Left lung (tissue), 4 donors: ENCODE measurements at regions not wholly inside any gene's neighbourhood (a gene's known extent, or its start where the extent isn't known, plus 50 kb on each side); places are given as distances from the start of the nearest gene placed in this dataset.
A peak's percentile ranks its signal among the peaks of the same experiment; 100 is the strongest.

Experiments used
- ATAC-seq: fragments of 200-7000 bp; cut with Tn5 transposase; one replicate; pipeline ENCODE4 v1.9.1; 2020; ENCODE audit warnings: moderate library complexity
- DNase-seq, 4 donors: peaks; one replicate each; pipeline ENCODE4 v3.0.0-alpha.2; 2013 to 2020
- H3K27ac ChIP-seq, 2 donors: fragments of 200-600 bp; sonication (generic) in 1 of 2; one replicate each; pipeline versions ENCODE4 v1.5.0 to v1.8.0; 2020 to 2021
- H3K27me3 ChIP-seq, 2 donors: fragments of 200-600 bp; sonication (generic) in 1 of 2; one replicate each; pipeline versions ENCODE4 v1.5.0 to v1.8.0; 2020 to 2021
- H3K36me3 ChIP-seq, 2 donors: fragments of 200-600 bp; sonication (generic) in 1 of 2; one replicate each; pipeline versions ENCODE4 v1.5.0 to v1.8.0; 2020 to 2021
- H3K4me1 ChIP-seq, 2 donors: fragments of 200-600 bp; one replicate each; pipeline ENCODE4 v1.8.0; 2021
- H3K4me3 ChIP-seq, 2 donors: fragments of 200-600 bp; sonication (generic) in 1 of 2; one replicate each; pipeline versions ENCODE4 v1.5.0 to v1.8.0; 2020 to 2021; ENCODE audit warnings: mild to moderate bottlenecking in 1 of 2
- H3K9me3 ChIP-seq, 2 donors: fragments of 200-600 bp; sonication (generic) in 1 of 2; one replicate each; pipeline versions ENCODE4 v1.5.0 to v1.8.0; 2020 to 2021
- intact Hi-C, 2 donors: fragments of 100-400 bp; cut with DNase I; formaldehyde crosslinking; loops; one replicate each; pipeline versions ENCODE4 v1.11.2 to v1.14.2; 2022
- TF ChIP-seq, protein P1 (sequence below), 2 donors: fragments of 200-600 bp; sonication (generic) in 1 of 2; IDR thresholded peaks; one replicate each; pipeline versions ENCODE4 v1.5.0 to v1.8.0; 2021; ENCODE audit warnings: antibody characterized with exemption in 2 of 2
- donor health status: DM: no; HTN: yes; CAD: no.
- donor health status: DM: no; HTN: no; CAD: no.

GRCh38 chr1:188188317-188188716, 1359.6 kb downstream of the PLA2G4A start:
- intact Hi-C loops, result no loop called here
- Histone ChIP-seq H3K4me1 (no peaks in the 10 kb centered on the region), H3K27ac (no peak overlapping the region), H3K9me3 (peaks cover 0 to 8% of the 10 kb centered on the region in 2 donors), H3K4me3 (no peak overlapping the region), H3K27me3 (no peaks in the 10 kb centered on the region), H3K36me3 (no peaks in the 10 kb centered on the region)
- TF ChIP-seq, protein P1, sequence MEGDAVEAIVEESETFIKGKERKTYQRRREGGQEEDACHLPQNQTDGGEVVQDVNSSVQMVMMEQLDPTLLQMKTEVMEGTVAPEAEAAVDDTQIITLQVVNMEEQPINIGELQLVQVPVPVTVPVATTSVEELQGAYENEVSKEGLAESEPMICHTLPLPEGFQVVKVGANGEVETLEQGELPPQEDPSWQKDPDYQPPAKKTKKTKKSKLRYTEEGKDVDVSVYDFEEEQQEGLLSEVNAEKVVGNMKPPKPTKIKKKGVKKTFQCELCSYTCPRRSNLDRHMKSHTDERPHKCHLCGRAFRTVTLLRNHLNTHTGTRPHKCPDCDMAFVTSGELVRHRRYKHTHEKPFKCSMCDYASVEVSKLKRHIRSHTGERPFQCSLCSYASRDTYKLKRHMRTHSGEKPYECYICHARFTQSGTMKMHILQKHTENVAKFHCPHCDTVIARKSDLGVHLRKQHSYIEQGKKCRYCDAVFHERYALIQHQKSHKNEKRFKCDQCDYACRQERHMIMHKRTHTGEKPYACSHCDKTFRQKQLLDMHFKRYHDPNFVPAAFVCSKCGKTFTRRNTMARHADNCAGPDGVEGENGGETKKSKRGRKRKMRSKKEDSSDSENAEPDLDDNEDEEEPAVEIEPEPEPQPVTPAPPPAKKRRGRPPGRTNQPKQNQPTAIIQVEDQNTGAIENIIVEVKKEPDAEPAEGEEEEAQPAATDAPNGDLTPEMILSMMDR (IDR thresholded peaks at IDR 0.05), result no peak
- DNase-seq (no peak), ATAC-seq (peak; percentile 35)

- DNase-seq, result peak in 1 of 4 donors; percentile 10
- H3K9me3 ChIP-seq, result peaks cover 0 to 9% of the 10 kb centered on the region in 2 donors
Observed at GRCh38 chr1:188194916-188195315, 1366.2 kb downstream of the PLA2G4A start.

DNA sequence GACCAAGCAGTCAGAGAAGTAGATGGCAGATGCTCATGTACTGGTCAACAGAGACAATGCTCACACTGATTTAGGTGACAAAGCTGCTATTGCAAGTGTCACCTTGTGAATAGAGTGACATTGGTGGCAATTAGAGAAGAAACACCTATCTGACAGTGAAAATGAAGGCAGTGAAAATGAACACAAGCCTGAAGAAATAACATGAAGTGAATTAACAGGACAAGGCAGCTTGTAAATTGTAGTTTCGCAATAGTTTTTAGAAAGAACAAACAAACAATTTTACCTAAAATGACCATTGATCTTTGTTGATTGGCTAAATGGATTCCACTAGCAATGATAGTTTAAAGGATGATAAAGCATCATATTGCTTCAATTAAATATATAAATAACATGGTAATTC, 1389.5 kb downstream of the PLA2G4A start:
- DNase-seq (no peak), ATAC-seq (no peak)
- Histone ChIP-seq H3K36me3 (no peaks in the 10 kb centered on the region), H3K4me1 (no peaks in the 10 kb centered on the region), H3K9me3 (no peaks in the 10 kb centered on the region), H3K27me3 (no peaks in the 10 kb centered on the region), H3K27ac (no peak overlapping the region), H3K4me3 (no peak overlapping the region)
- intact Hi-C loops, result no loop called here
- TF ChIP-seq, protein P1 (IDR thresholded peaks at IDR 0.05), result no peak

More at GRCh38 chr1:188194916-188195315, 1366.2 kb downstream of the PLA2G4A start:
- Histone ChIP-seq H3K4me3 (no peak overlapping the region), H3K4me1 (no peaks in the 10 kb centered on the region), H3K36me3 (no peaks in the 10 kb centered on the region), H3K27me3 (peaks cover 0 to 2% of the 10 kb centered on the region in 2 donors), H3K27ac (no peak overlapping the region)
- ATAC-seq, result peak; percentile 95
- intact Hi-C loops, result no loop called here
- TF ChIP-seq, protein P1 (IDR thresholded peaks at IDR 0.05), result no peak

DNA sequence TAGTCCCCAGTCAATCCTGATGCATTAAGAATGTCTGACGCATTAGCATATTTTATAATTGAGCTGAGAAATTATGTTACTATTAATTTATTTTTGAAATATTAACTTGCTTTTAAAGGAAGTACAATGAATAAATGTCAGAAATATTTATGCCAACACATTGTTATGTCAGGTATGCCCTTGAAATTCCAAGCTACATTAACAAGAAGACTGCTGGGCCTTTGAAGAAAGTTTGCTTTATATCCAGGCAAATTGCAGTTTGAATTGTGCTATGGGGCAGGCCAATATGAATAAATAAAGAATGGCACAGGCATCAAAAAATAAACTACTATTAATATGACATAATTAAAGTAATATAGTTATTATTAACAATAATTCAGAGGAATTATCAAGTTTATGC, 1391.3 kb downstream of the PLA2G4A start:
- peaks cover 0 to 9% of the 10 kb centered on the region in 2 donors for H3K9me3 ChIP-seq
- no peaks in the 10 kb centered on the region for H3K36me3 ChIP-seq
- H3K27me3 ChIP-seq, result no peaks in the 10 kb centered on the region
- TF ChIP-seq, protein P1 (IDR thresholded peaks at IDR 0.05), result no peak
- no peak for DNase-seq
- H3K4me1 ChIP-seq, result no peaks in the 10 kb centered on the region
- no peak overlapping the region for H3K27ac ChIP-seq
- no peak overlapping the region for H3K4me3 ChIP-seq
- ATAC-seq, result peak; percentile 59
- intact Hi-C loops, result no loop called here

DNA sequence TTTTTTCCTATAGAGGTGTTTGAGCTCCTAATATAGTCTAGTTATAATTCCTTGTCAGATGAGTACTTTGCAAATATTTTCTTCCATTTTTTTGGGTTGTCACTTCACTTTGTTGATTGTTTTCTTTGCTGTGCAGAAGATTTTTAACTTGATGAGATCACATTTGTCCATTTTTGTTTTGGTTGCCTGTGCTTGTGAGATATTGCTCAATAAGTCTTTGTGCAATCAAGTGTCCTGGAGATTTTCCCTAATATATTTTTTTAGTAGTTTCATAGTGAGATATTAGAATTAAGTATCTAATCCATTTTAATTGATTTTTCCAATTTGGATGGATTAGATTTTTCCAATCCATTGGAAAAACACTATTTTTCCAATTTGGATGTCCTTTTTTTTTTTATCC, 1395.5 kb downstream of the PLA2G4A start:
- H3K36me3 ChIP-seq, result no peaks in the 10 kb centered on the region
- no peak for ATAC-seq
- intact Hi-C loops, result no loop called here
- no peaks in the 10 kb centered on the region for H3K4me1 ChIP-seq
- DNase-seq, result no peak
- H3K27me3 ChIP-seq, result no peaks in the 10 kb centered on the region
- no peak overlapping the region for H3K4me3 ChIP-seq
- TF ChIP-seq, protein P1 (IDR thresholded peaks at IDR 0.05), result no peak
- H3K27ac ChIP-seq, result no peak overlapping the region
- H3K9me3 ChIP-seq, result peaks cover 0 to 20% of the 10 kb centered on the region in 2 donors
